Gastroesophageal sphincter (tissue), 3 donors: ENCODE measurements at regions not wholly inside any gene's neighbourhood (a gene's known extent, or its start where the extent isn't known, plus 50 kb on each side); places are given as distances from the start of the nearest gene placed in this dataset.

Experiments
- EP300 ChIP-seq: sonication (generic); formaldehyde crosslinking; IDR thresholded peaks from one replicate; pipeline ENCODE4 v1.6.1; 2017; ENCODE audit warnings: antibody characterized with exemption, mild to moderate bottlenecking
- POLR2AphosphoS5 ChIP-seq: sonication (generic); formaldehyde crosslinking; IDR thresholded peaks from one replicate; pipeline ENCODE4 v1.6.1; 2017; ENCODE audit warnings: antibody characterized with exemption
- TF ChIP-seq, protein P1 (sequence below), 4 experiments: fragments of 200-600 bp in 2 of 4; fragments of 450-650 bp in 2 of 4; sonication (generic) in 1 of 4; IDR thresholded peaks; one replicate each; pipeline ENCODE4 v1.5.1; 2017 to 2019; ENCODE audit warnings: antibody characterized with exemption in 4 of 4, mild to moderate bottlenecking in 2 of 4, moderate library complexity in 2 of 4

DNA sequence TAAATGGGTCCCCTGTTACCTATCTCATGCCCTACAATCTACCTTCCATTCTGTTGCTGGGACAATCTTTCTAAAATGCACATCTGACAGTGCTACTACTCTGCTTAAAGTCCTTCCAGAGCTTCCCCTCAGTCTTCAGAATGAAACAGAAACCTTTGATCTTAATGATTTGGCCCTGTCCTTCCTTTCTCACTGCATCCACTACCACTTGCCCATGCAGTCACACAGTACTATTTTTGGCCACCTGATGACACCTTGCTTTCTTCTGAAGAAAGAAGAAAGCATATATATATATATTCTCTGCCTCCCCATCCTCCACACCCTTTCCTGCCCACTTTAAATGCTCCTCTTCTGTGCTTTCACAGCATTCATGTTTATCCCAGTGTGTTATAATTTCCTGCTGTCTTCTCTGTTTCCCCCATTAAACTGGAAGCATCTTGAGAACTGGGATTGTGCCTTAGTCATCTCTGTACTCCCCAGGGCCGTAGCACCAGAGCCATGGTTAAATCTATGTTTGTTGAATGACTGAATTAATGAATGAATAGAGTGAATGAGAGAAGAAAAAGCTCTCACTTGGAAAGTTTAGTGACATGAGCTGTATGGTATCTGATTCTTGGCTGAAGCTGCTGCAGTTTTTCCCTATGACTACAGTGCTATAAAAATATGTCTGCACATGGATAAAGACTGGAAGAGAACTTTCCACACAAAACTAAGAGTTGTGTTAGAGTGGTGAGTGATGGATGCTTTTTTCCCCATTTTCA, 56.2 kb downstream of the RTL9 start:
- TF ChIP-seq, protein P1, sequence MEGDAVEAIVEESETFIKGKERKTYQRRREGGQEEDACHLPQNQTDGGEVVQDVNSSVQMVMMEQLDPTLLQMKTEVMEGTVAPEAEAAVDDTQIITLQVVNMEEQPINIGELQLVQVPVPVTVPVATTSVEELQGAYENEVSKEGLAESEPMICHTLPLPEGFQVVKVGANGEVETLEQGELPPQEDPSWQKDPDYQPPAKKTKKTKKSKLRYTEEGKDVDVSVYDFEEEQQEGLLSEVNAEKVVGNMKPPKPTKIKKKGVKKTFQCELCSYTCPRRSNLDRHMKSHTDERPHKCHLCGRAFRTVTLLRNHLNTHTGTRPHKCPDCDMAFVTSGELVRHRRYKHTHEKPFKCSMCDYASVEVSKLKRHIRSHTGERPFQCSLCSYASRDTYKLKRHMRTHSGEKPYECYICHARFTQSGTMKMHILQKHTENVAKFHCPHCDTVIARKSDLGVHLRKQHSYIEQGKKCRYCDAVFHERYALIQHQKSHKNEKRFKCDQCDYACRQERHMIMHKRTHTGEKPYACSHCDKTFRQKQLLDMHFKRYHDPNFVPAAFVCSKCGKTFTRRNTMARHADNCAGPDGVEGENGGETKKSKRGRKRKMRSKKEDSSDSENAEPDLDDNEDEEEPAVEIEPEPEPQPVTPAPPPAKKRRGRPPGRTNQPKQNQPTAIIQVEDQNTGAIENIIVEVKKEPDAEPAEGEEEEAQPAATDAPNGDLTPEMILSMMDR (IDR thresholded peaks at IDR 0.05): no peak
- TF ChIP-seq POLR2AphosphoS5 (no peak), EP300 (no peak)
